HG03469 (cell line): ENCODE measurements at regions not wholly inside any gene's neighbourhood (a gene's known extent, or its start where the extent isn't known, plus 50 kb on each side); places are given as distances from the start of the nearest gene placed in this dataset.
"Not testable (repeated sequence)": the region's sequence is repeated elsewhere in the genome, so short reads cannot be mapped to it uniquely, and the experiment has no call there.

ENCODE experiments used
- ATAC-seq: cut with Tn5 transposase; IDR thresholded peaks from one replicate; pipeline ENCODE4 v1.9.1; 2021; ENCODE audit warnings: mild to moderate bottlenecking, moderate library complexity, moderate number of reproducible peaks; ENCODE audit not compliant: unreplicated experiment

- not testable (repeated sequence) for ATAC-seq
Measured at GRCh38 chr1:120941066-120941465, 51.5 kb downstream of the PPIAL4A start.

DNA sequence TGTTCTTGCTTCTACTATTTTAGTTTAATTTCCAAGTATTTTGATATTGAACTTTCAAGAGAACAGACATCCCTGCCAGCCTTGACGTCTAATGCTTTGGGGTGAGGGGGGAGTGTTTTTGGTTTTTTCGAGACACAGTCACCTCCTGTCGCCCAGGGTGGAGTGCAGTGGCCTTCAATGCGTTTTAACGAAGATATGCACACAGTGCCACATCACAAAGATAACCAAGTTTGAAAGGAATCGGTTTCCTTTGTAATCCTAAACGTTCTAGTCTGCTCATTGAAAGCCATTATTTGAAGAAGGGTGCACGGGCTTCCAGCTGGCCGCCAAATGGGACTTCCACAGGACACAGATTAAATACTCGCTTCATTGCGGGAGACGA, 52.3 kb downstream of the PPIAL4A start:
- not testable (repeated sequence) for ATAC-seq

DNA sequence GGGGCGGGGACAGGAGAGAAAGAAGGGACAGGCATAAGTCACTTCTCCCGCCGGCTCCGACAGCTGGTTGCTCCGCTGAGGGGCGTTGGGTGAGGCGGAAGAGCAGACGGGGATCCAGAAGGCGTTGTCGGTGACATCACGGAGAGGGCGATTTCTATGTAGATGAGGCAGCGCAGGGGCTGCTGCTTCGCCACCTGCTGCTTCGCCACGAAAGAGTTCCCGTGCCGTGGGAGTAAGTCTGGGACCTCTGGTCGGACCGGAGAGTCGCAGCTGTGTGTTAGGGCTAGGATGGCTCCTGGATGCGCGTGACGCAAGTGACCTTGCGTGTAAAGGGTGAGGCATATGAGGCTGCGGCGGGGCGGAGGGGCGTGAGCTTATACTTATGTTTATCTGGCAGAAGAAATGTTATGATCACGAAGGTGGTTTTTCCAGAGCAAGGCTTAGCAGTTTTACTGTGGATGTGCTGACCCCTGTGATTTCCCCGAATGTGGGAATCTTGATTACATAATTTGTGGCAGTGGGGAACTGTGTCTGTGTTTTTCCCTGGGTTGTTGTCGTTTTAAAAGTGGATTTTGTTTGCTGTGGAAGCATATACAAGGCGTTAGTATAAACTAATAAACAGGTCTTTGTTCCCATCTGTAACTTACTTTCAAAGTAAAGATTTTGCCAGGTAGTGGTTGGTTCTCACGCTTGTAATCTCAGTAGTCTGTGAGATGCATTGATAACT, 52.8 kb downstream of the PPIAL4A start:
- peak; percentile 60 for ATAC-seq

DNA sequence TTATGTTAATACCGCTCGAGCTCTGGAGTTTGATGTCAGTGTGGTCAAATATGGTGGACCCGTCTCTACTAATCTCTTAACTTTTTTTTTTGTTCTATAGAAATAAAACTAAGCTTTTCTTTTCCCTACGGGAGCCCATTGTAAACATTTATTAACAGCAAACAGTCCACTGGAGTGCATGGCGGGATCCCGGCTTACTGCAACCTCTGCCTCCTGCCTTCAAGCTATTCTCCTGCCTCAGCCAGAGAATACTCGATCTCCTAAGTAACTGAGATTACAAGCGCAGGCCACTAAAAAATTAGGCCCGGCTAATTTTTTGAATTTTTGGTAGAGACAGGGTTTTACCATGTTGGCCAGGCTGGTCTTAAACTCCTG, 53.4 kb downstream of the PPIAL4A start:
- not testable (repeated sequence) for ATAC-seq

- not testable (repeated sequence) for ATAC-seq
Measured at GRCh38 chr1:120944691-120945090, 55.1 kb downstream of the PPIAL4A start.

DNA sequence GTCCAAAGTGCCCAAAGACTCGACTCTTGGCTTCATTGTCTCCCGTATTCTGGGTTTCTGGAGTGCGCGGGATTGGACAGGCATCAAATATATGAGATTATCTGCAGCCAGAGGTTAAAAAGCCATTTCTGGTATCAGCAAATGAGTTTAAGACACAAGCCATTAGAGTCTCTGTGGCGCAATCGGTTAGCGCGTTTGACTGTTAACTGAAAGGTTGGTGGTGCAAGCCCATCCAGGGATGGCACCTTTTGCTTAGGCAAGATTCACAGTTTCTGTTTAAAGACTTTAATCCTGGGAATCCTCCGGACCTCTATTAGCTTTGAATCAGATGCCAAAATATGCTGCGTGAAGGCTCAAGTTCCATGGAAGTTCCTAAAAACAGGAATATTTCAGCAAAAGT, 55.6 kb downstream of the PPIAL4A start:
- ATAC-seq, result not testable (repeated sequence)

GRCh38 chr1:120947114-120947513, 57.5 kb downstream of the PPIAL4A start:
- ATAC-seq, result not testable (repeated sequence)

- ATAC-seq, result not testable (repeated sequence)
Measured at GRCh38 chr1:120949724-120950123, 60.2 kb downstream of the PPIAL4A start.

- not testable (repeated sequence) for ATAC-seq
Measured at GRCh38 chr1:120950633-120951032, 61.1 kb downstream of the PPIAL4A start.

DNA sequence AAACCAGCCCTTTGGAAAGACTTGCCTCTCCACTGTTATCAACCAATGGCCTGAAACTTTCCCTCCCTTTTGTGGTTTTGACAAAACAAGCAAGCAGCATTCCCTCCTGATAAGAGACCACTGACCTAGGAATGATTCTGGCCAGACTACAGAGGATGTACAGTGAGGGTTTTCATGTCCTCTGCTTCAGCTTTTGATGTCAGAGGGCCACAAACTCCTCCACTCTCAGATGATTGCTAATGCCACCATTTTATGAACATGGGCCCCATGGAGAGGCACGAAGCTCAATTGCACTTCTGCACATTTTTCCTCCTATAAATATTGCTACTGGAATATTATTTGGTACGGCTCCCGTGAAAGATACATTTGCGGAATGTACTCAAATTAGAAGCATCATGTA, 61.5 kb downstream of the PPIAL4A start:
- ATAC-seq, result not testable (repeated sequence)

- not testable (repeated sequence) for ATAC-seq
Measured at GRCh38 chr1:120952207-120952870, 62.8 kb downstream of the PPIAL4A start.

DNA sequence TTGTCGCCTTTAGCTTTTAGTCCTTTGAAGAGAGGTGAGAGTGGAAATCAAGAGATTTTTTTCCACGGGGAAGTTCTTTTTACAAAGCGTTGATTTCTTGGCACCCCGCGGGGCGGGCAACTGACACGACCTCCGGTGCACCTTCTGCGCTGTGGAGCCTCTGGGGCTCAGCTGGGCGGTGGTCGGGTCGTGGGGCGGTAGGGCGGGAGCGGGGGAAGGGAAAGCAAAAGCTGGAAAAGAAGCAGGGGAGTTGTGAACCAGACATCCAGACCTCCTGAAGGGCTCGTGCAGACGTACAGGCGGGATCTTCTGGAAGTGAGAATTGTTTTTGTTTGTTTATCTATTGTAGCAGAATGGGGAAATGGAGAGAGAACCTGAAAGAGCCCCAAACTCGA, 63.3 kb downstream of the PPIAL4A start:
- ATAC-seq, result not testable (repeated sequence)

DNA sequence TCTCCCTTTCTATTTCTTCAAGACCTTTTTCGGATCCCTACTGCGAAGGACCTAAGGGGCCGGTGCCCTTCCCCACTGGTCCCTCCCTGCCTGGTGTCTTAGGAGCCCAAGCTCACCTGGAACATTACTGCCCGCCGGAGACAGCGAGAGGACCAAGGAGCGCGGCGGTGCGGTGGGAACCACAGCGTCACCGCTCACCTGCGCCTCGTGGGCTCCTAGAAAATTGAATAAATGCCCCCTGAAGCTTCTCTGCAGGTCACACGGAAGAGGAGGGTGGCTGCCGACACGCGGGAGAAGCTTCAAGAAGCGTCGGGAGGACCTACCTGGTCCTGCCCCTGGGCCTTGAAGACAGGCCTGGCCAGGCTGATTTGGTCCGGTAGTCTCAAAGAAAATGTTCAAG, 65.2 kb downstream of the PPIAL4A start:
- ATAC-seq, result no peak

GRCh38 chr1:120955961-120956360, 66.4 kb downstream of the PPIAL4A start:
- not testable (repeated sequence) for ATAC-seq

- ATAC-seq, result not testable (repeated sequence)
Measured at GRCh38 chr1:120966018-120966417, 76.4 kb downstream of the PPIAL4A start.

GRCh38 chr1:120972863-120973262, 83.3 kb downstream of the PPIAL4A start:
- not testable (repeated sequence) for ATAC-seq

- ATAC-seq, result not testable (repeated sequence)
Measured at GRCh38 chr1:120973836-120974235, 84.3 kb downstream of the PPIAL4A start.

DNA sequence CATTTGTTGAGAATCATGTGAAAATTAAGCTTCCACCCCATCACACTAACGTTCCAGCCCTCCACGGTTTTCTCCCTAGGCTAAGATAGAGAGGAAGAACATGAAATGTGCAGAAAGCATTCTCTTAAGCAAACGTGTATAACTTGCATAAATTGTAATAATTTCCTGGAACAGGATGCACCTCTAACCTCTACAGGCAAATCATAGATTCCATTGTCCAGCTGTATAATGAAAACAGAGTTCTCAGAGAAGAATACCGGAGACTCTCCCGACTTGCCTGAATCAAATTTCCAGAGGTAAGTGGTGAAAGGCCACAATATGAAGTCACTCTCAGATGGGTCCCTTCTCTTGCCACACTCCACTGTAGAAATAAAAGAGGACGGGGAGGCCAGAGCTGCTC, 87.7 kb downstream of the PPIAL4A start:
- not testable (repeated sequence) for ATAC-seq

- ATAC-seq, result not testable (repeated sequence)
Measured at GRCh38 chr1:120981489-120982094, 92.0 kb downstream of the PPIAL4A start.

GRCh38 chr1:120994614-120995013, 105.0 kb downstream of the PPIAL4A start:
- ATAC-seq, result not testable (repeated sequence)

- not testable (repeated sequence) for ATAC-seq
Measured at GRCh38 chr1:120995025-120995424, 105.5 kb downstream of the PPIAL4A start.
